ENCODE measurements at regions not wholly inside any gene's neighbourhood (a gene's known extent, or its start where the extent isn't known, plus 50 kb on each side); places are given as distances from the start of the nearest gene placed in this dataset.
"Not testable (repeated sequence)": the region's sequence is repeated elsewhere in the genome, so short reads cannot be mapped to it uniquely, and the experiment has no call there.

DNA sequence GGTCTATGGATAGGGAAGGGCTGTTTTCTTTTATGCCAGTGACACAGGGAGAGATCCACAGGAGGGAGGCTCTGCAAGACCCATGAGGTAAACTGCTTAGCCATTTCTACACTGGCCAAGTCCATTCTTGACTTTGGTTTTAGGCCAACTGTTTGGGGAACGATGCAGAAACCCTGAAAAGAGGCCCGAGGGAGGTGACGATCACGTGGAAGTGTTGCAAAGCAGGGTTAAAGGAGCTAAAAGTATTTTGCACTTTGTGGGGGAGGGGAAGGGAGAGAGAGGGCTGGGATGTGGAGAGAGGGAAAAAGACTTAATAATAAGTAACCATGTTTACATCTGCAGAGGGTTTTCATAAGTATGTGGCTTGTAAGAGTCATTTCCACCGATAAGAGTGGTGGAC, 239.7 kb downstream of the EMX2 start:
- no peak for DNase-seq (ENCODE audit: low read depth in 1 of 2, low spot score in 1 of 2)

DNA sequence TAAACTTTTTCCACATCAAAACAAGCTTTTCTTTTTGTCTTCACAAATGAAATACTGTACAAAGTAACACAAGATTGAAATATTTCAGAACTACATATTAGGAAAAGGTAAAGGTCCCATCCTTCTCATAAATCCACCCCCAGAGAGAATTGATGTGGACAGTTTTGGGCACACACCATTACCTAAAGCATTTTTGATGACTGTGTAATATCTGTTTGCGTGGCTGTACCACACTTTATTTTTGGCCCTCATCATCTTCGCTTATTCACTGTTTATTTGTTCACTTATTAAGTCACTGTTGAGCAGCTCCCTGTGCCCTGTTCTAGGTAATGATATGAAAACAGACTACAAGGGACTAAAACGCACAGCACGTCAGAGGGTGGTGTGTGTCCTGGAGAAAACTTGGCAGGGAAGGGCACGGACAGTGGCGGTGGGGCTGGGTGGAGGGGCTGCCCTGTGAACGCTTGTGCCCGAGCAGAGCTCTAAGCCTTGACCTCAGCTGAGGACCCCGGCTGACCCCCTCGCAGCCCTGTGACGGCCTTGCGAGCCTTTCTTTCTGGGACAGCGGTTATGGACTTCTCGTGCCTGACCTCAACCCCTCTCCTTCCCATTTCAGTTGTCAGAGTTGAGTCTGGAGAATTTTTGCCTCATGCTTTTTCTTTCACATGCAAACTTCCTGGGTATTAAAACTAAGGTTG, 241.3 kb downstream of the EMX2 start:
- DNase-seq (ENCODE audit: low read depth in 1 of 2, low spot score in 1 of 2): no peak

DNA sequence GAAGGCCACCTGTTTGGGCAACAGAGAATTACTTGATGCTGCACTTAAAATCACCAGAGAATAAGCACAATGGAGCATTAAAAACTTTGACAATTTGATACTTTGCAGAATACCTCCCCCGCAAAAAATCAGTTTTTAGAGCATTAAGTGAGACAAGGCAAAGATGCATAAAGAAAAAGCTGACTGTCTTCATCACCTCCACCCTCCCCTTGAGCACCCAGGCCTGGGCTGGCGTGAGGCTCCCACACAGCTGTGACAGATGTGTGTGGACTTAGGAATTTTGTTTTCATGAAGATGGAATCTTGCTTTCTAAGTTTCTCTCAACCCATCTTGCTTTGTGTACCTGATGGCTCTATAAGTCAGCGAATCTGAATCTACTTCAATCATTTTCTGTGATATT, 242.2 kb downstream of the EMX2 start:
- DNase-seq (ENCODE audit: low read depth in 1 of 2, low spot score in 1 of 2): no peak

DNA sequence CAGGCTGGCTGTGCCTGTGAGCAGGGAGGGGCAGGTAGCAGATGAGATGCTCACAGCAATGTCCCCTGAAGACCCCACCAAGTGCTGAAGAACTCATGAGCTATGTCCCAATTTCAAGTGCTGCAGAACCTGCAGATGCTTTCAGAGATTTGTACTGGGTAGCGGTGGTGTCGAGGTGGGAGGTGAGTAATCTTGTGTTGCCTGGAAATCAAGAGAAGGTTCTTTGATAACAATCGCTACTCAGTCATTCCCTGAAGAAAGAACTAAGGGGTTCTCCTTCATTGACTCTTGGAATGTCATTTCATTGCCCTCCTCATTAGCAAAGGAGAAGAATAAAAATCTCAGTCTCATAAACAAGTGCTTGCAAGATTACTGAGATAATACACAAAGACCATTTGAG, 246.4 kb downstream of the EMX2 start:
- no peak for DNase-seq (ENCODE audit: low read depth in 1 of 2, low spot score in 1 of 2)

DNA sequence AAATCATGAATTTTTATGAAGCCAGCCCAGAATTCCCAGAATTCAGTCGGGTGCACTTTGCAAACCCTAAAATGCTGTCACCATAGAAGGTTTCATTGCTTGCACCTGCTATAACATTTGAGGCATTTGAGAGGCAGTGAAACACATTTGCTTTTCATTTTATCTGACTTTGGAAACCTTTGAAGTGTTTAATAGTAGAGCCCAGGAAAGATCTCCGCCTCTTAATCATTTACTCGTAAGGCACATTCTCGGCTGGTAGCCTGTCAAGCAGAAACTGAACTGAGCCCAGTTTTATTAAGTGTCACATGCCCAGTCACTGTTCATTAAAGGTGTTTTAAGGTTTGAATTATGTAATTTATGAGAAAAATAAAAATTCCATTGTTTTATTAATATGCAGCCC, 247.6 kb downstream of the EMX2 start:
- DNase-seq (ENCODE audit: low read depth in 1 of 2, low spot score in 1 of 2): no peak

DNA sequence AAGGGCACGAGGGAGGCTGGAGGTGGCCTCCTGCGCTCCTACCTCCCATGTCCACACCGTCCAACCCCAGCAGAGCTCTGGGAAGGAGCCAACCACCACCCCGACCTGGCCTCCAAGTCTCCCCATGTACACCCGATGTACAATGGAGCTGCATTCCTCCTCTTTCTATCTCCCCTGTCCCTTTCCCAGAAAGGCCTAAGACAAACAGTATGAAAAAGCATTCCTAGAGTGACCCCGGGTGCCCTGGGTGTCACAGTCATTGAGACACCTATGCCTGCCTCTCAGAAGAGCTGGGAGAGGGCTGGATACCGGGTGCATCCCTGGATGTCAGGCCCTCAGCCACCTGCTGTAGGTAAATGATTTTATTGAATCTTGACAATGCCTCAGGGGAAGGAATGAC, 248.1 kb downstream of the EMX2 start:
- DNase-seq (ENCODE audit: low read depth in 1 of 2, low spot score in 1 of 2): no peak

DNA sequence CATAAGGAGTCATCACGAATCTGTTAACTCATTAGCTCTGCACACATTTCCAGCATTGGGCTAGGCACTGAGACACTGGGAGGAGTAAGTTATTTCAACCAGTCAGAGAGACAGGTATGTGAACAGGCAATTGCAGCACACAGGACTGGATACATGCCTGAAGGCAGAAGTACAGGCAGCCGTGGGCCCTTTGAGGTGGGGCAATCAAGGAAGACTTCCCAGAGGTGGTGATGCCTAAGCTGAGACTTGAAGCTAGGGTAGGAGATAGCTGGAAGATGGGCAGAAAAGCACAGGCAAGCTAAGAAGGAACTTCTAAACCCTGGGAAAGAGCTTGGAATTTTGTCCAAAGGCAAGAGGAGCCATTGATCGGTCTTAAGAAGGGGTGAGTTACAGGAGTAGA, 249.7 kb downstream of the EMX2 start:
- DNase-seq (ENCODE audit: low read depth in 1 of 2, low spot score in 1 of 2): no peak

DNA sequence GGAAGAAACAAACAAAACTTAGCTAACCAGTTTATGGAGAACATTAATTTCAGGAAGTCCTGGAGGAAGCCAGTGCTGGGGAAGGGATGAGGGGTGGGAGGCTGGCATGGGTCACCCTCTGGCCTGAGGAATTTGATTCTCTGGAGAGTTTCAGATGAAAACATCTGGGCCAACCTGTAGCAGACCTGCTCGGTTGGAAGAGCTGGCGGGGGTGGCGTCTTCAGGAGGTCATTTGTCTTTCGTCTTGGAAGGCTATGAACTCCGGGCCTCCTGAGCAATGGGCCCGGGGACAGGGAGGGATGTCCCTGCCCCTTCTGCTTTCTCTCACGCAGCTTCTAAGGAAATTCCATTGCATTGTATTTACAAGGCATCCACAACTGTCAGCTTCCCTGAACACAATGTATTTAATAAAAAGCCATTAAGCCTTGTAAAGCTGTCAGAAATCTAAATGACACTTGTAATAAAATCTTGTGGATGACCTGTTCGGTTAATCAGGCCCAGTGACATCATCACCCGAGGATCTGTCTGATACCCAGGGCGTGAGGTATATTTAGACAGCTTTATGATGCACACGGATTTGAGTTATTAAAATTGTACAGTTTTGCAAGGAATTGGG, 250.5 kb downstream of the RAB11FIP2 start:
- no peak for DNase-seq (ENCODE audit: low read depth in 1 of 2, low spot score in 1 of 2)

DNA sequence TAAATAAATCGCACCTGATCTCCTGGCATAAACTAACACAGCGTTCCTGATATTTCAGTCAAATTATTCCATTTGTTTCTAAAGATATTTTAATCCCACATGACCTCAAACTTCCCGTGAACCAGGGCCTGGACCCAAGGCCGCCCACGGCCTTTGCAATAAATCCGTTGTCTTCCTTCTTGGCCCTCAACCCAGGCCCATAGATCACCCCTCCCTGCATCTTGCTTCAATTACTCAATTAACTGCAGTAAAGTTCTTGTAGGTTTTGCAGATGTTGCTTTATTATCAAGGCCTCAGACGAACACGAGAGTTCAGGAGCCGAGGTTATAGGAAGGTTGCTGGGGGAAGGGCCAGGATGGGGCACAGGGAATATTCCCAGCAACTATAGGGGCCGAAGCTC, 249.4 kb downstream of the RAB11FIP2 start:
- DNase-seq (ENCODE audit: low read depth in 1 of 2, low spot score in 1 of 2): no peak

DNA sequence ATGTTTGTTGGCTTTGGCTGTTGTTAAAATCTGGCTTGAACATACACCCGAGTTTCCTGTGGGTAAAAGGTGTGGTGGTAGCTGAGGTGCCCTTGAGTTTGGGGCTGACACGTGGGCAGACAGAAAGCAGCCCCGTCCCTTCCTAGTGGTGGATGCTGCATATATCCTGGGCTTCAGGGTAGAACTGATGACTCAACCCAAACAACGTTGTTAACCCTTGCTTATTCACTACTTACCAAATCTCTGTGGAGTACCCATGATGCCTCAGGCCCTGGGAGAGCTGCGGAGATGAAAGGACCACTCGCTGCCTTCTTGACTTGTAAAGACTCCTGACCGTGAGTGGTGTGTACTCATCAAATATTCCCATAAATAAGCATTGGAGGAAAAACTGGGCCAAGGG, 245.1 kb downstream of the RAB11FIP2 start:
- DNase-seq (ENCODE audit: low read depth in 1 of 2, low spot score in 1 of 2): no peak

DNA sequence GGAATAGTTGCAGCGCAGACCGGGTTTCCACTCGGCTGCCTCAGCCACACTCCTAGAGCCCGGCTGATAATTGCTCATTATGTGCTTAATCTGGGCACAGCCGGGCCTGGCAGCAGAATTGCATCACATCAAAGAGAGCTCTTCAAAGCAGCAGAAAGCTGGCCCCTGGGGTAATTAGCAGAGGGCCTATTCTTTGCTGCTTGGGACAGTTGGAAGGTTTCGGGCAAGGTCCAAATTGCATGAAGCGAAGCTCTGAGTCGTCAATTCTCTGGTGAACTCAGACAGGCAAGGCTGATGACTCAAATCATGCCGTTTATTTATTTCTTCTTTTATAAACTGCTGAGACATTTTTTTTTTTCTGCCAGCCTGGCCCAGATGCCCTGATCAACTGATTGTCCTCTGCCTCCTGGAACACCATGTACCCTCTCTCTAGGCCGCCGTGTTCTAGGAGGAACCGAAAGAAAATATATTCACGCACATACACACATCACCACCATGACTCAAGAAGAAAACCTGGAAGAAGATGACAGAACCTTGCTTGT, 242.2 kb downstream of the RAB11FIP2 start:
- no peak for DNase-seq (ENCODE audit: low read depth in 1 of 2, low spot score in 1 of 2)

DNA sequence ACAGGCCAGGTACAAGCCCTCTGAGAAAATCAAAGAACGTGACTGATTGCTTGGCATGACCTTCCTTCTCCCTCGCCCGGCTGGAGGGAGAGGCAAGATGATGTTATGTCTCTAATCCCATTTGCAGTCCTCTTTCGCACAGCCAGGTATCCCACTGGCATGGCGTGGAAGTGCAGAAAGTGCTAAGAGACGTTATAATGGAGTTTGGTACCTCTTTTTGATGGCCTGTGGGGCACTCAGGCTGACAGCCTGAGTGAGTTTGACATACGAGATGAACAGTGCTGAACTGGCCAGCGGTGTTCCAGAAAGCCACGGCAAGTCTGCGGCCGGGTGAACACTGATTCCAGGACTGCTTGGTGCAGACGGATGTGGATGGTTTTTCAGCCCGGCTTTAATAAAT, 241.6 kb downstream of the RAB11FIP2 start:
- DNase-seq (ENCODE audit: low read depth in 1 of 2, low spot score in 1 of 2): no peak

DNA sequence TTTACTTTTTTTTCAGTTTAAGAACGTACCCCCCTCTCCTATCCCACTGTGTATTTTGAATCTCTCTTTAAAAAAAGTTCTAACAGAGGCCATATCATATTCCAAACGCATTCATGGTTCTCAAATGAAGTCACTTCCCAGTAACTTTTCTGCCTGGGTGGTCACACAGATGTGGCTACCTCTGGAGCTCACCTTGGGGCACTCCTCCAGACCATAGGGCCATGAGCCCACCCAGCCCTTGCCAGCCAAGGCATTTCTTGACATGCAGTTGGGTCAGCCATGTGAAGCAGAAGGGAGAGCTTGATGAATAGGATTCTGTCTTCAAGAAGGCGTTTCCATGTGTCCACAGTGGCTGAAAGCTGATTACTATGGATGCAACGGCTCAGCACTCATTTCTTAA, 239.3 kb downstream of the RAB11FIP2 start:
- no peak for DNase-seq (ENCODE audit: low read depth in 1 of 2, low spot score in 1 of 2)

DNA sequence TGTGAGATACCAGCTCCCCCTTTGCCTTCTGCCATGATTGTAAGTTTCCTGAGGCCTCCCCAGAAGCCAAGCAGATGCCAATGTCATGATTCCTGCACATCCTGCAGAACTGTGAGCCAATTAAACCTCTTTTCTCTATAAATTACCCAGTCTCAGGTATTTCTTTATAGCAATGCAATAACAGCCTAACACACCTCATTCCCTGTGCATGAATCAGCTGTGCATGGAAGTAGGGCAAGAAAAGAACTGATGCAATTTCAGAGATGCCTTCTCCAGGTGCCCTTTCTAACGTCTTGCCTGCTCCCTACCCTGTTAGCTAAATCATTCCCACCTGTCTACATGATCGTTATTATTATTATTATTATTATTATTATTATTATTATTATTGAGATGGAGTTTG, 230.9 kb downstream of the RAB11FIP2 start:
- DNase-seq (ENCODE audit: low read depth in 1 of 2, low spot score in 1 of 2): not testable (repeated sequence)

DNA sequence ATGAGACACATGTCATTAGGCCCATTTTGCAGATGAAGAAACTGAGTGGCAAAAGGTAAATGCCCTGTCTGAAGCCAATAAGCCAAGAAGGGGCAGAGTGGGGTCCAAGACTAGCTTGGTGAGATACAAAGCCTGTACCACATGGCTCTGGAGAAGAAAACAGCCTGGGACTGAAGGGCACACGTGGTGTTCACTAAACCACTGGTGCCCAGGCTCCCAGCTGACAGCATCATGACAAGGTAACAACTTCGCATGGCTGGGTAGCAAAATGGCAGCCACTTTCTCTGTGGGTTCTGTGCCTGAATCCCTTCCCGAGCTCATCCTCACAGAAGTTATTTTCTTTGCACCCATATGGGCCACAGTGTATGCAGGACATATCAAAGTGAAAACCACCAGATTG, 229.6 kb downstream of the RAB11FIP2 start:
- no peak for DNase-seq (ENCODE audit: low read depth in 1 of 2, low spot score in 1 of 2)

DNA sequence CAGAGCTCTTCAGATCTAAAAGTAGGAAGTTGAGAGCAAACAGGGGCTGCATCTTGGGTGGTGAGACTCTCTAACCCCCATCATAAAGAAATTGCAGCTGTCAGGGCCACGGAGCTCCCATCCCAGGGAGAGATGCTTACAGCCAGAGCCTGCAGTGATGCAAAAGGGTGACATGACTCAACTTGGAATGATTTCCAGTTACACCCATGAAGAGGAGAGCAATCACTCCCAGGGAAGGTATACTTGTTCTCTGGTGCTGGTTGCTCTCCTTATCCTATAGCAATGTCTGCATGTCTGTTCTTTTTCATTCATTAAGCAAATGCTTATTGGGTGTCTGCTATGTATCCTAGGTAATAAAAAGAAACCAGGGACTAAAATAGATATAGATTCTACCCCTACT, 228.0 kb downstream of the RAB11FIP2 start:
- no peak for DNase-seq (ENCODE audit: low read depth in 1 of 2, low spot score in 1 of 2)

DNA sequence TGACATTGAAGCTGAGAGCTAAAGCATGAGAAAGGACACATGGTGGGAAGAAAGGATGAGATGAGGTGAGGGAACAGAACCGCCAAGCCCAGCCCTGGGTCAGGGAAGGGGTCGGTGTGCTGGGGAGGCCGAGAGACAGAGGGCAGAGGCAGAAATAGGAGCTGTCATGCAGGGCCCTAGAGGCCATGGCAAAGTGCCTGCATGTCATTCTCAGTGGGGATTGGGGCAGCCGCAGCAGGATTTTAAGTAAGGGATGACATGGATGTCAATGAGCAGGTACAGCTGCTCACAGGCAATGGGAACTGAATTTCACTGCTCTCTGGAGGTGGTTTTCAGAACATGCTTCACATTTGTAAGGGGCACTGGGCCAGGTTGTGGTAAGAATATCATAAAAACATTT, 227.4 kb downstream of the RAB11FIP2 start:
- DNase-seq (ENCODE audit: low read depth in 1 of 2, low spot score in 1 of 2): no peak

DNA sequence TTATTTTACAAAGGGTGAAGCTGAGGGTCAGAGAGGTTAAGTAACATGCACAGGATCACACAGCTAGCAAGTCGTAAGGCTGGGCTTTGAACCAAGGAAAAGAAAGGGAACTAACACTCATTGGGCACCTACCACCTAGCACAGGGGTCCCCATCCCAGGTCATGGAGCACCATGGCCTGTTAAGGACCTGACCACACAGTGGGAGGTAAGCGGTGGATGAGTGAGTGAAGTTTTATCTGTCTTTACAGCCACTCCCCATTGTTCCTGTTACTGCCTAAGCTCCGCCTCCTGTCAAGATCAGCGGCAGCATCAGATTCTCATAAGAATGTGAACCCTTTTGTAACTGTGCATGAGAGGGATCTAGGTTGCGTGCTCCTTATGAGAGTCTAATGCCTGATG, 222.8 kb downstream of the RAB11FIP2 start:
- DNase-seq (ENCODE audit: low read depth in 1 of 2, low spot score in 1 of 2): no peak

DNA sequence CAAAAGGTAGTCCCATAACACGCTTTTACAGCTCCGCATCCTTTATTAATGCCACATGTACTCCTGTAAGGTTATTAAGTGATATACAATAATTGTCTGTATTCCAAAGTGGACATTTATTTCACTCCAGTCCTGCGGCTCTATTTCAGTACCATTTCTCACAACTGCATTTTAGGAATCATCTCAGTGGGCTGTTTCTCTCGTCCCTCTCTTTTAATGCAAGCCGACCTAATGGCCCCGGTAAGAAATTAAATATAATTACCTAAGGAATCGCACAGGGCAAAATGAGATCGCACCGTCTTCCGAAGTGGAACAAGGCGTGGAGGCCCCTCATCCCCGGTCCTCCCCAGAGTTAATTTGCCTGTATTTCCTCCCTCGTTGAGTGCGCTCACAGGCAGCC, 216.5 kb downstream of the RAB11FIP2 start:
- no peak for DNase-seq (ENCODE audit: low read depth in 1 of 2, low spot score in 1 of 2)

DNA sequence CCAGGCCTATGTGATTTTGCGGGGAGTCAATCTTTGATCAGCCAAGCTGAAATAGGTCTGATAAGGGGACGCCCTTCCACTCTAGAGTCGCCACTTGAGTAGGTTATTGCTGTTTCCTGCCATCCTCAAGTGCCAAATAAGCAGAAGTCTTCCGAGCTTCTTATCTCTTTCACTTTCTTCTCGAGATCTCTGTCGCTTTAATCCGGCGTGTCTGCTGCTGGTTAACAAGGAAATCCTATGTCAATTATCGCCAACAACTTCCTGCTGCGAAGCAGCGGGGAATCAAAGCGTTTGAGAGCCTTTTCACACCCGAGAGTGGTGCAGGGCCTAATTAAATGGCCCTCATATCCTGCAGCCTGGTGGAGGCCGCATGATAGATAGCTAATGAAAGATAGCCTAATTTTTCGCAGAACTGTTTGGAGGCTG, 215.9 kb downstream of the RAB11FIP2 start:
- DNase-seq (ENCODE audit: low read depth in 1 of 2, low spot score in 1 of 2): peak in 1 of 2 donors; percentile 0

DNA sequence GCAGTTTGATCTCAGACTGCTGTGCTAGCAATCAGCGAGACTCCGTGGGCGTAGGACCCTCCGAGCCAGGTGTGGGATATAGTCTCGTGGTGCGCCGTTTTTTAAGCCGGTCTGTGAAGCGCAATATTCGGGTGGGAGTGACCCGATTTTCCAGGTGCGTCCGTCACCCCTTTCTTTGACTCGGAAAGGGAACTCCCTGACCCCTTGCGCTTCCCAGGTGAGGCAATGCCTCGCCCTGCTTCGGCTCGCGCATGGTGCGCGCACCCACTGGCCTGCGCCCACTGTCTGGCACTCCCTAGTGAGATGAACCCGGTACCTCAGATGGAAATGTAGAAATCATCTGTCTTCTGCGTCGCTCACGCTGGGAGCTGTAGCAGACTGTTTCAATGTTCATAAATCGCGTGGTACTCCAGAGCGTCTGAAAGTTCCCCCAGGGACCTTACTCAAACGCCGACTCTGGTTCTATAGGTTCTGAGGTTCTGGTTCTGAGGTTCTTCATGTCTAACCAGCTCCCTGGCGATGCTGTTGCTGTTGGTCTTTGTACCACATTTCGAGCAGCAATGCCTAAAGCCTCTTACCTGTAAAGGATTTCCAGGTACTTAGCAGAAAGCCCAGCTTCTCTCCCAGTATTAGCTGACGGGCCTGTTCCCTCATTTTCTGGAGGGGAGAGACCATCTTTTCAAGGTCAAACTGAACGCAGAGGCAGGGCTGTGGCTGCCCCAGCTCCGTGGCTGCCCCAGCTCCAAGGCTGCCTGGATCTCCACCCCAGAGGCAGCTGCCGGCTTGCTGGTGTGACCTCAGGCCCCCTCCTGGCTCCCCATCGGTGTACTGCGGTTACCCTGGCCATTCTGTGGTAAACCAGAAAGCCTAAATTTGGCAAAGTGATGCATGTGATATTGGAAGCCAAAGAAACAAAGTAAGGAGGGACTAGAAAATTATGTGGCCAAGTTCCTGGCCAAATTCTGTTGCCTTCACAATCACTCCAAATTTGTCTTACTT, 207.9 kb downstream of the RAB11FIP2 start:
- DNase-seq (ENCODE audit: low read depth in 1 of 2, low spot score in 1 of 2): not testable (repeated sequence)

DNA sequence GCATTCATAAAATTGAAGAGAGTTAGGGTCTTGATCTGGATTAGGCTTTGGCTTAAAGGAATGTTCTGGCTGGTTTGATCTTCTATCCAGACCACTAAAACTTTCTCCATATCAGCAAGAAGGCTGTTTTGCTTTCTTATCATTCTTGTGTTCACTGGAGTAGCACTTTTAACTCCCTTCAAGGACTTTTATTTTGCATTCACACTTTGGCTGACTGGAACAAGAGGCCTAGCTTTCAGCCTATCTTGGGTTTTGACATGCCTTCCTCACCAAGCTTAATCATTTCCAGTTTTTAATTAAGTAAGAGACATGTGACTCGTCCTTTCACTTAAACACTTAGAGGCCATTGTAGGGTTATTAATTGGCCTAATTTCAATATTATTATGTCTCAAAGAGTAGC, 190.3 kb downstream of the RAB11FIP2 start:
- DNase-seq (ENCODE audit: low read depth in 1 of 2, low spot score in 1 of 2): not testable (repeated sequence)

All from activated CD4-positive, alpha-beta T cell treated with anti-CD3 and anti-CD28 coated beads, Interleukin-2, amount 50 U/mL, for 24 hours (primary cell).